Calu3 (cell line): ENCODE measurements at regions not wholly inside any gene's neighbourhood (a gene's known extent, or its start where the extent isn't known, plus 50 kb on each side); places are given as distances from the start of the nearest gene placed in this dataset.

Source experiments
- BruUV-seq: library from RNA; stranded (reverse); fragments of 400-500 nt; replicated peaks from 2 replicates; lab custom pipeline; 2021; lab: Mats Ljungman, UMichigan
- CTCF ChIA-PET: fragments of 300-600 bp; sonication (Branson Sonifier 250); formaldehyde crosslinking; loops from one replicate; lab custom pipeline; 2022; ENCODE audit warnings: antibody characterized with exemption; lab: Charles Lee
- DNase-seq: peaks from one replicate; pipeline ENCODE4 v3.0.0; 2022
- H3K27ac Mint-ChIP-seq: one replicate; pipeline ENCODE4 v1.8.0; 2022; ENCODE audit warnings: mixed read lengths; ENCODE audit not compliant: unreplicated experiment
- H3K27me3 Mint-ChIP-seq: one replicate; pipeline ENCODE4 v1.8.0; 2022; ENCODE audit warnings: mixed read lengths; ENCODE audit not compliant: unreplicated experiment
- H3K36me3 Mint-ChIP-seq: one replicate; pipeline ENCODE4 v1.8.0; 2022; ENCODE audit warnings: mild to moderate bottlenecking, moderate library complexity, mixed read lengths; ENCODE audit not compliant: insufficient read depth, unreplicated experiment
- H3K4me1 Mint-ChIP-seq: one replicate; pipeline ENCODE4 v1.8.0; 2022; ENCODE audit warnings: mild to moderate bottlenecking, low read depth, mixed read lengths; ENCODE audit not compliant: unreplicated experiment
- H3K4me3 Mint-ChIP-seq: one replicate; pipeline ENCODE4 v1.8.0; 2022; ENCODE audit warnings: mild to moderate bottlenecking, low read depth, moderate library complexity, mixed read lengths; ENCODE audit not compliant: unreplicated experiment
- H3K9me3 Mint-ChIP-seq: one replicate; pipeline ENCODE4 v1.8.0; 2022; ENCODE audit warnings: low read depth, mixed read lengths; ENCODE audit not compliant: unreplicated experiment
- CTCF ChIP-seq: fragments of 200-600 bp; IDR thresholded peaks from one replicate; pipeline ENCODE4 v1.8.0; 2022; ENCODE audit warnings: antibody characterized with exemption; ENCODE audit not compliant: unreplicated experiment
- intact Hi-C: fragments of 100-400 bp; cut with micrococcal nuclease; formaldehyde crosslinking; loops from one replicate; pipeline ENCODE4 v1.10.0; 2022; ENCODE audit not compliant: unreplicated experiment

- H3K27ac Mint-ChIP-seq, result no peak overlapping the region
- H3K27me3 Mint-ChIP-seq, result peaks cover 56% of the 10 kb centered on the region
- BruUV-seq, result no TSS peak
- TF ChIP-seq CTCF, result no peak
- no peak overlapping the region for H3K4me3 Mint-ChIP-seq
- no peaks in the 10 kb centered on the region for H3K4me1 Mint-ChIP-seq
- H3K9me3 Mint-ChIP-seq, result no peaks in the 10 kb centered on the region
- no peak for DNase-seq
- CTCF ChIA-PET, result interaction anchor here (0.6 kb wide), 1 partner anchor 14 kb away, joined by 3 read pairs; no protein-coding TSS in a partner anchor
- H3K36me3 Mint-ChIP-seq, result no peaks in the 10 kb centered on the region
- intact Hi-C loops, result no loop called here
These were observed 62.8 kb upstream of the C5orf58 start for GRCh38 chr5:170169996-170170395.

GRCh38 chr5:170171811-170172210 lies 61.0 kb upstream of the C5orf58 start:
- peaks cover 49% of the 10 kb centered on the region for H3K27me3 Mint-ChIP-seq
- no peak for DNase-seq
- H3K4me3 Mint-ChIP-seq, result no peak overlapping the region
- no peaks in the 10 kb centered on the region for H3K36me3 Mint-ChIP-seq
- CTCF ChIA-PET, result no interaction called here
- no peak for TF ChIP-seq CTCF
- no TSS peak for BruUV-seq
- H3K27ac Mint-ChIP-seq, result no peak overlapping the region
- no peaks in the 10 kb centered on the region for H3K9me3 Mint-ChIP-seq
- H3K4me1 Mint-ChIP-seq, result no peaks in the 10 kb centered on the region
- intact Hi-C loops, result no loop called here

- peak; percentile 24 for DNase-seq
- H3K4me3 Mint-ChIP-seq, result no peak overlapping the region
- no peak overlapping the region for H3K27ac Mint-ChIP-seq
- H3K4me1 Mint-ChIP-seq, result no peaks in the 10 kb centered on the region
- intact Hi-C loops, result no loop called here
- H3K27me3 Mint-ChIP-seq, result peaks cover 35% of the 10 kb centered on the region
- no peaks in the 10 kb centered on the region for H3K9me3 Mint-ChIP-seq
- no TSS peak for BruUV-seq
- H3K36me3 Mint-ChIP-seq, result no peaks in the 10 kb centered on the region
- TF ChIP-seq CTCF, result no peak
- CTCF ChIA-PET, result interaction anchor here (1.0 kb wide), 1 partner anchor 11 kb away, joined by 3 read pairs; no protein-coding TSS in a partner anchor
These were observed 59.6 kb upstream of the C5orf58 start for GRCh38 chr5:170173227-170173626.

- Mint-ChIP-seq H3K4me3 (no peak overlapping the region), H3K36me3 (no peaks in the 10 kb centered on the region), H3K27ac (no peak overlapping the region), H3K9me3 (no peaks in the 10 kb centered on the region), H3K27me3 (peaks cover 31% of the 10 kb centered on the region), H3K4me1 (no peaks in the 10 kb centered on the region)
- CTCF ChIA-PET, result no interaction called here
- intact Hi-C loops, result no loop called here
- BruUV-seq, result no TSS peak
- no peak for TF ChIP-seq CTCF
- DNase-seq, result no peak
These were observed 59.1 kb upstream of the C5orf58 start for GRCh38 chr5:170173647-170174046.
